K562 (cell line): ENCODE measurements at regions not wholly inside any gene's neighbourhood (a gene's known extent, or its start where the extent isn't known, plus 50 kb on each side); places are given as distances from the start of the nearest gene placed in this dataset.

Source experiments
- ATAC-seq: fragments of 200-7000 bp; cut with Tn5 transposase; 3 replicates; pipeline ENCODE4 v1.9.1; 2020; ENCODE audit warnings: moderate library complexity
- BruUV-seq: library from RNA; stranded (reverse); fragments of 400-500 nt; replicated peaks from 2 replicates; lab custom pipeline; 2021; lab: Mats Ljungman, UMichigan
- CTCF ChIA-PET: fragments of 300-600 bp; formaldehyde crosslinking; extraction: SDS; loops from one replicate; lab custom pipeline; 2021; ENCODE audit warnings: low intra/inter-chr PET ratio; lab: Yijun Ruan, JAX
- POLR2A ChIA-PET: fragments of 300-600, 350-650 bp; sonication (Branson Sonifier 250); formaldehyde crosslinking; extraction: SDS; loops from one replicate; lab custom pipeline; 2021; ENCODE audit warnings: antibody characterized with exemption, inconsistent platforms; lab: Yijun Ruan, JAX
- DNase-seq, 4 experiments: peaks; one replicate each; pipeline versions ENCODE4 v3.0.0 to v3.0.0-alpha.2; 2011 to 2018; ENCODE audit warnings: low spot score in 3 of 4, mixed read lengths in 3 of 4; ENCODE audit errors: extremely low read depth in 1 of 4
- FAIRE-seq: peaks from 2 replicates; lab custom pipeline; 2011; peaks lifted over from hg19 to GRCh38; lab: Jason Lieb, UNC
- H2AFZ ChIP-seq: 2 replicates; pipeline ENCODE4 v1.6.0; 2011; ENCODE audit warnings: low read depth, low read length, control low read depth, inconsistent platforms
- H3K27ac ChIP-seq: fragments of 200-600 bp; 3 replicates; pipeline ENCODE4 v1.8.0; 2011; ENCODE audit warnings: low read depth, mild to moderate bottlenecking, control low read depth, inconsistent platforms, low read length, moderate library complexity, mixed read lengths; ENCODE audit errors: extremely low read depth
- H3K27me3 ChIP-seq, 2 experiments: fragments of 300-600 bp in 1 of 2; 2 replicates in 1 of 2; 3 replicates in 1 of 2; pipeline versions ENCODE4 v1.6.0 to v1.8.0; 2011; ENCODE audit warnings: inconsistent platforms in 2 of 2, low read length in 2 of 2, mild to moderate bottlenecking in 1 of 2, mixed read lengths in 1 of 2, moderate library complexity in 1 of 2; ENCODE audit not compliant: control insufficient read depth in 2 of 2, insufficient read depth in 2 of 2
- H3K36me3 ChIP-seq: fragments of 300-600 bp; 3 replicates; pipeline ENCODE4 v1.8.0; 2011; ENCODE audit warnings: mild to moderate bottlenecking, low read length, inconsistent platforms; ENCODE audit not compliant: control insufficient read depth, insufficient read depth
- H3K4me1 ChIP-seq, 2 experiments: fragments of 200-600 bp in 1 of 2; replicated peaks in 1 of 2; 2 replicates in 1 of 2; 3 replicates in 1 of 2; pipeline versions ENCODE4 v1.5.1 to v1.8.0; 2011; ENCODE audit warnings: inconsistent platforms in 2 of 2, low read length in 2 of 2, mild to moderate bottlenecking in 1 of 2, mixed read lengths in 1 of 2, moderate library complexity in 1 of 2; ENCODE audit not compliant: control insufficient read depth in 2 of 2, insufficient read depth in 2 of 2
- H3K4me2 ChIP-seq: 2 replicates; pipeline ENCODE4 v1.6.1; 2011; ENCODE audit warnings: low read length, control low read depth, inconsistent platforms, mixed read lengths; ENCODE audit not compliant: insufficient read depth
- H3K4me3 ChIP-seq: fragments of 200-600 bp; sonication (generic), shearing (Covaris generic); 2 replicates; pipeline ENCODE4 v1.5.1; 2016; ENCODE audit warnings: control low read depth, inconsistent platforms
- H3K79me2 ChIP-seq: fragments of 200-600 bp; 3 replicates; pipeline ENCODE4 v1.8.0; 2011; ENCODE audit warnings: low read length, inconsistent platforms; ENCODE audit not compliant: control insufficient read depth, insufficient read depth
- H3K9ac ChIP-seq, 2 experiments: 2 replicates each; pipeline versions ENCODE4 v1.6.0 to v1.6.1; 2011; ENCODE audit warnings: low read depth in 2 of 2, low read length in 2 of 2, control low read depth in 1 of 2, inconsistent platforms in 1 of 2, mild to moderate bottlenecking in 1 of 2, mixed read lengths in 1 of 2; ENCODE audit not compliant: insufficient read depth in 1 of 2
- H3K9me1 ChIP-seq: one replicate; pipeline ENCODE4 v1.6.0; 2011; ENCODE audit warnings: inconsistent platforms, mild to moderate bottlenecking, low read length, moderate library complexity; ENCODE audit not compliant: control insufficient read depth, insufficient read depth
- H3K9me3 ChIP-seq: replicated peaks from 2 replicates; pipeline ENCODE4 v1.5.1; 2011; ENCODE audit warnings: low read depth, low read length, inconsistent platforms; ENCODE audit not compliant: control insufficient read depth, insufficient read depth
- H4K20me1 ChIP-seq: replicated peaks from 2 replicates; pipeline ENCODE4 v1.6.1; 2011; ENCODE audit warnings: low read length, inconsistent platforms, mixed read lengths; ENCODE audit not compliant: control insufficient read depth, insufficient read depth
- IRF2 ChIP-seq: sonication (generic); formaldehyde crosslinking; IDR thresholded peaks from 2 replicates; pipeline ENCODE4 v1.8.1; 2022; ENCODE audit warnings: mild to moderate bottlenecking, missing genetic modification reagents
- NR2C2 ChIP-seq, 2 experiments: fragments of 200-800 bp in 1 of 2; sonication (Bioruptor generic) in 1 of 2; sonication (generic) in 1 of 2; formaldehyde crosslinking in 1 of 2; IDR thresholded peaks; 2 replicates each; pipeline versions ENCODE4 v1.6.1 to v1.8.0; 2016 to 2022; ENCODE audit warnings: mild to moderate bottlenecking in 1 of 2, missing compliant biosample characterization in 1 of 2, missing genetic modification characterization in 1 of 2, missing genetic modification reagents in 1 of 2
- NRF1 ChIP-seq, 2 experiments: fragments of 450-650 bp; IDR thresholded peaks in 1 of 2; conservative IDR thresholded peaks in 1 of 2; 2 replicates each; pipeline ENCODE4 v1.6.1; 2014; ENCODE audit warnings: mild to moderate bottlenecking in 2 of 2
- PTRF ChIP-seq: fragments of 450-650 bp; IDR thresholded peaks from 2 replicates; pipeline ENCODE4 v1.6.1; 2016; ENCODE audit warnings: mild to moderate bottlenecking, missing genetic modification characterization, missing compliant biosample characterization
- PYGO2 ChIP-seq: fragments of 450-650 bp; IDR thresholded peaks from 2 replicates; pipeline ENCODE4 v1.6.1; 2016; ENCODE audit warnings: mild to moderate bottlenecking, missing genetic modification characterization, moderate library complexity, missing compliant biosample characterization
- RBFOX2 ChIP-seq: fragments of 200-400 bp; formaldehyde crosslinking; IDR thresholded peaks from 2 replicates; pipeline ENCODE4 v1.6.1; 2017; ENCODE audit warnings: low read depth, mild to moderate bottlenecking, low read length, moderate library complexity
- RNF2 ChIP-seq: sonication (generic); IDR thresholded peaks from 2 replicates; pipeline ENCODE4 v1.6.1; 2016
- SPI1 ChIP-seq: IDR thresholded peaks from 2 replicates; pipeline ENCODE4 v1.6.1; 2011; ENCODE audit warnings: low read depth, low read length, control low read depth, borderline replicate concordance
- YY1 ChIP-seq, 3 experiments: IDR thresholded peaks; 2 replicates each; pipeline ENCODE4 v1.6.1; 2011; ENCODE audit warnings: low read length in 2 of 3, mild to moderate bottlenecking in 2 of 3, moderate library complexity in 2 of 3, borderline replicate concordance in 1 of 3, control low read depth in 1 of 3, low read depth in 1 of 3; ENCODE audit not compliant: insufficient read depth in 3 of 3, insufficient replicate concordance in 2 of 3, control insufficient read depth in 1 of 3, insufficient read length in 1 of 3; ENCODE audit errors: extremely low read depth in 1 of 3
- ZNF12 ChIP-seq: sonication (generic); formaldehyde crosslinking; IDR thresholded peaks from 2 replicates; pipeline ENCODE4 v1.4.0; 2020; ENCODE audit warnings: mild to moderate bottlenecking, missing genetic modification reagents
- ZNF24 ChIP-seq: fragments of 450-650 bp; IDR thresholded peaks from 2 replicates; pipeline ENCODE4 v1.6.1; 2016
- ZNF449 ChIP-seq: fragments of 250-450 bp; sonication (Bioruptor Pico); IDR thresholded peaks from 2 replicates; pipeline ENCODE4 v1.8.0; 2022; ENCODE audit warnings: moderate library complexity, mild to moderate bottlenecking, inconsistent platforms
- ZNF707 ChIP-seq: fragments of 250-450 bp; sonication (Bioruptor Pico); conservative IDR thresholded peaks from 2 replicates; pipeline ENCODE4 v1.8.0; 2022; ENCODE audit warnings: inconsistent platforms, mild to moderate bottlenecking, moderate library complexity
- WGBS: fragments of 100-300 bp; shearing (Covaris generic); methylation state at CpG from one replicate; pipeline ENCODE4 v1.1.6; 2016; ENCODE audit warnings: low coverage, mixed read lengths; ENCODE audit not compliant: insufficient coverage; ENCODE audit errors: missing lambda C conversion rate; 5-methylcytosine and 5-hydroxymethylcytosine counted together
- in situ Hi-C: fragments of 300-500 bp; cut with MboI; formaldehyde crosslinking; loops from 4 replicates; pipeline ENCODE4 v1.15.0; 2018; ENCODE audit warnings: inconsistent platforms, mixed read lengths
- intact Hi-C: fragments of 100-400 bp; cut with micrococcal nuclease; formaldehyde crosslinking; loops from 2 replicates; pipeline ENCODE4 v1.14.2; 2022

- peaks cover 0 to under 1% of the 10 kb centered on the region in 2 experiments; a peak in 3 of 5 replicates for H3K4me1 ChIP-seq
- TF ChIP-seq ZNF449, result no peak
- TF ChIP-seq ZNF707 (CRISPR knock-in tag), result no peak
- no peak for TF ChIP-seq RNF2
- TF ChIP-seq RBFOX2, result no peak
- no peak for TF ChIP-seq SPI1
- no peak for TF ChIP-seq NR2C2 (CRISPR knock-in tag; IDR thresholded peaks at IDR 0.05)
- no peak for TF ChIP-seq NR2C2 (tag; IDR thresholded peaks at IDR 0.05)
- TF ChIP-seq ZNF12 (CRISPR knock-in tag), result peak; percentile 75; the same call in 1 of the 2 replicates
- no peak for TF ChIP-seq PYGO2 (tag)
- no peak for TF ChIP-seq NRF1 (conservative IDR thresholded peaks at IDR 0.05 in 1 of 2, IDR thresholded peaks at IDR 0.05 in 1 of 2)
- TF ChIP-seq ZNF24, result no peak
- TF ChIP-seq PTRF (tag), result no peak
- peak in 1 of 3 experiments; percentile 38 for TF ChIP-seq YY1 (IDR thresholded peaks at IDR 0.05; ENCODE audit: borderline replicate concordance in 1 of 3, control insufficient read depth in 1 of 3, extremely low read depth in 1 of 3, insufficient read depth in 3 of 3, insufficient read length in 1 of 3, insufficient replicate concordance in 2 of 3, low read depth in 1 of 3, low read length in 2 of 3)
- no peak for TF ChIP-seq IRF2 (CRISPR knock-in tag)
- ChIA-PET CTCF (no interaction called here), POLR2A (interaction anchor here (1.0 to 1.2 kb wide), 2 partner anchors 10 to 29 kb away, joined by 4 read pairs; no protein-coding TSS in a partner anchor)
- WGBS, result 48% methylated on average over 8 of the region's 8 CpGs
- H3K27me3 ChIP-seq, result no peaks in the 10 kb centered on the region
- FAIRE-seq, result no peak
- H2AFZ ChIP-seq, result 0 out of 2 replicates have a peak overlapping the region, but pooled peaks have one; percentile 14
- ATAC-seq, result no peak
- no peaks in the 10 kb centered on the region for H3K79me2 ChIP-seq
- no peak overlapping the region for H3K4me2 ChIP-seq
- H3K9me3 ChIP-seq, result no peaks in the 10 kb centered on the region
- H3K36me3 ChIP-seq, result no peaks in the 10 kb centered on the region
- no peak overlapping the region for H3K27ac ChIP-seq
- no peaks in the 10 kb centered on the region for H4K20me1 ChIP-seq
- in situ Hi-C loops, result no loop called here
- intact Hi-C loops, result no loop called here
- no peak overlapping the region for H3K4me3 ChIP-seq
- no peak overlapping the region for H3K9ac ChIP-seq
- H3K9me1 ChIP-seq, result no peaks in the 10 kb centered on the region
- no peak for DNase-seq
- no TSS peak for BruUV-seq
Measured at GRCh38 chr3:72296477-72297111, 511.6 kb upstream of the PROK2 start.
